Activated T-helper 2 cell treated with anti-CD3 and anti-CD28 coated beads, Interferon-gamma antibody, Interleukin-2, Interleukin-4, amounts not matched to agents 10 μg/mL and 5 μg/mL and 100 μg/mL, durations not matched to agents 14 hours and 24 hours and 36 hours (primary cell): ENCODE measurements at regions not wholly inside any gene's neighbourhood (a gene's known extent, or its start where the extent isn't known, plus 50 kb on each side); places are given as distances from the start of the nearest gene placed in this dataset.
"Not testable (repeated sequence)": the region's sequence is repeated elsewhere in the genome, so short reads cannot be mapped to it uniquely, and the experiment has no call there.

ENCODE experiments used
- DNase-seq: peaks from one replicate; pipeline ENCODE4 v3.0.0; 2021; ENCODE audit warnings: low spot score
- H3K27ac Mint-ChIP-seq: one replicate; pipeline ENCODE4 v1.8.0; 2021; ENCODE audit warnings: mixed read lengths
- H3K27me3 Mint-ChIP-seq: one replicate; pipeline ENCODE4 v1.8.0; 2021; ENCODE audit warnings: low read depth, mixed read lengths
- H3K36me3 Mint-ChIP-seq: one replicate; pipeline ENCODE4 v1.8.0; 2021; ENCODE audit warnings: low read depth, mixed read lengths
- H3K4me1 Mint-ChIP-seq: one replicate; pipeline ENCODE4 v1.8.0; 2021; ENCODE audit warnings: low read depth, mixed read lengths
- H3K4me3 Mint-ChIP-seq: one replicate; pipeline ENCODE4 v1.8.0; 2021; ENCODE audit warnings: low read depth, mild to moderate bottlenecking, moderate library complexity, mixed read lengths
- H3K9me3 Mint-ChIP-seq: one replicate; pipeline ENCODE4 v1.8.0; 2021; ENCODE audit warnings: mixed read lengths
- intact Hi-C: fragments of 100-400 bp; cut with micrococcal nuclease; formaldehyde crosslinking; loops from one replicate; pipeline ENCODE4 v1.15.1; 2023

GRCh38 chr2:109727929-109728447 lies 66.1 kb upstream of the RGPD5 start:
- Mint-ChIP-seq H3K27me3 (no peaks in the 10 kb centered on the region), H3K9me3 (no peaks in the 10 kb centered on the region), H3K4me3 (no peak overlapping the region), H3K36me3 (no peaks in the 10 kb centered on the region), H3K4me1 (no peaks in the 10 kb centered on the region), H3K27ac (no peak overlapping the region)
- DNase-seq: no peak
- intact Hi-C loops: no loop called here

GRCh38 chr2:109733746-109734145 lies 60.4 kb upstream of the RGPD5 start:
- H3K4me3 Mint-ChIP-seq, H3K27ac Mint-ChIP-seq, H3K4me1 Mint-ChIP-seq, intact Hi-C loops, H3K9me3 Mint-ChIP-seq, DNase-seq, H3K36me3 Mint-ChIP-seq: not testable (repeated sequence)
- peaks cover 11% of the 10 kb centered on the region for H3K27me3 Mint-ChIP-seq

- no peak for DNase-seq
- H3K36me3 Mint-ChIP-seq: no peaks in the 10 kb centered on the region
- H3K27ac Mint-ChIP-seq: no peak overlapping the region
- peaks cover 11% of the 10 kb centered on the region for H3K27me3 Mint-ChIP-seq
- no peaks in the 10 kb centered on the region for H3K9me3 Mint-ChIP-seq
- H3K4me1 Mint-ChIP-seq: no peaks in the 10 kb centered on the region
- no peak overlapping the region for H3K4me3 Mint-ChIP-seq
- intact Hi-C loops: no loop called here
Observed at GRCh38 chr2:109736177-109736827, 57.8 kb upstream of the RGPD5 start.
